Hepatocyte (in vitro differentiated cells): ENCODE measurements at regions not wholly inside any gene's neighbourhood (a gene's known extent, or its start where the extent isn't known, plus 50 kb on each side); places are given as distances from the start of the nearest gene placed in this dataset.

Experiments
- EZH2 ChIP-seq: fragments of 200-600 bp; sonication (generic); IDR thresholded peaks from 2 replicates; pipeline ENCODE4 v1.6.1; 2016; ENCODE audit warnings: antibody characterized with exemption, mild to moderate bottlenecking, borderline replicate concordance
- TF ChIP-seq, protein P1 (sequence below): fragments of 200-600 bp; sonication (generic); IDR thresholded peaks from 2 replicates; pipeline ENCODE4 v1.5.1; 2016; ENCODE audit warnings: antibody characterized with exemption, mild to moderate bottlenecking; ENCODE audit not compliant: poor library complexity

DNA sequence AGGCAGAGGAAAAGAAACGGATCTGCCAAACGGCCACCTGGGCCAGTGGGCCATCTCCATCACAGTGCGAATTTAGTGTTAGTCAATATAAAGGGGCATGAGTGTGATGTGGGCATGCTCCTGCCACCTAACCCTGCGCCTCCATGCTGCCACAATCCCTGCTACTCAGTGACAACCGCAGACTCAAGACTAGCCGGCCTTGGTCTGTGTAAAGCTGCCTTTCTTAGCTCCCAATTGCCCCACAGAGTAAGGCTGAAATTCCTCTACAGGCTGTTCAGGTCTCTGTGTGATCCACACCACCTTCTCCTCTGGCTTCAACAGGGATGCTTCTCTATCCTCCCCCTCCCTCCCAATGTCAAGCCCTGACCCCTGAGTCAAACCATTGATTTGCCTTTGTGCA, 269.7 kb downstream of the XXYLT1 start:
- TF ChIP-seq, protein P1, sequence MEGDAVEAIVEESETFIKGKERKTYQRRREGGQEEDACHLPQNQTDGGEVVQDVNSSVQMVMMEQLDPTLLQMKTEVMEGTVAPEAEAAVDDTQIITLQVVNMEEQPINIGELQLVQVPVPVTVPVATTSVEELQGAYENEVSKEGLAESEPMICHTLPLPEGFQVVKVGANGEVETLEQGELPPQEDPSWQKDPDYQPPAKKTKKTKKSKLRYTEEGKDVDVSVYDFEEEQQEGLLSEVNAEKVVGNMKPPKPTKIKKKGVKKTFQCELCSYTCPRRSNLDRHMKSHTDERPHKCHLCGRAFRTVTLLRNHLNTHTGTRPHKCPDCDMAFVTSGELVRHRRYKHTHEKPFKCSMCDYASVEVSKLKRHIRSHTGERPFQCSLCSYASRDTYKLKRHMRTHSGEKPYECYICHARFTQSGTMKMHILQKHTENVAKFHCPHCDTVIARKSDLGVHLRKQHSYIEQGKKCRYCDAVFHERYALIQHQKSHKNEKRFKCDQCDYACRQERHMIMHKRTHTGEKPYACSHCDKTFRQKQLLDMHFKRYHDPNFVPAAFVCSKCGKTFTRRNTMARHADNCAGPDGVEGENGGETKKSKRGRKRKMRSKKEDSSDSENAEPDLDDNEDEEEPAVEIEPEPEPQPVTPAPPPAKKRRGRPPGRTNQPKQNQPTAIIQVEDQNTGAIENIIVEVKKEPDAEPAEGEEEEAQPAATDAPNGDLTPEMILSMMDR: no peak
- TF ChIP-seq EZH2: no peak
